ENCODE measurements at regions not wholly inside any gene's neighbourhood (a gene's known extent, or its start where the extent isn't known, plus 50 kb on each side); places are given as distances from the start of the nearest gene placed in this dataset.

- TF ChIP-seq YY1 (IDR thresholded peaks at IDR 0.05; ENCODE audit: low read depth) (no peak), RAD21 (IDR thresholded peaks at IDR 0.05; ENCODE audit: low read depth) (no peak), EP300 (IDR thresholded peaks at IDR 0.05; ENCODE audit: borderline replicate concordance) (no peak), TAF1 (IDR thresholded peaks at IDR 0.05; ENCODE audit: low read depth) (no peak), TEAD4 (IDR thresholded peaks at IDR 0.05) (no peak), CEBPB (IDR thresholded peaks at IDR 0.05) (no peak), REST (IDR thresholded peaks at IDR 0.05; ENCODE audit: low read depth) (no peak), CREB1 (IDR thresholded peaks at IDR 0.05; ENCODE audit: low read depth) (no peak), EGR1 (IDR thresholded peaks at IDR 0.05) (no peak)
These were observed 258.3 kb downstream of the DIPK2A start for GRCh38 chr3:144229953-144230352.
